DMS53 treated with DMSO at 0.1 percent for 48 hours (cell line): ENCODE measurements at regions not wholly inside any gene's neighbourhood (a gene's known extent, or its start where the extent isn't known, plus 50 kb on each side); places are given as distances from the start of the nearest gene placed in this dataset.

ENCODE experiments used
- DNase-seq: peaks from one replicate; lab custom pipeline; 2025; ENCODE audit not compliant: unreplicated experiment; lab: John Stamatoyannopoulos, UW

- DNase-seq = no peak
Observed at GRCh38 chr10:21327289-21327993, 198.0 kb downstream of the SKIDA1 start.

- no peak for DNase-seq
Observed at GRCh38 chr10:21326594-21327288, 198.7 kb downstream of the SKIDA1 start.

DNA sequence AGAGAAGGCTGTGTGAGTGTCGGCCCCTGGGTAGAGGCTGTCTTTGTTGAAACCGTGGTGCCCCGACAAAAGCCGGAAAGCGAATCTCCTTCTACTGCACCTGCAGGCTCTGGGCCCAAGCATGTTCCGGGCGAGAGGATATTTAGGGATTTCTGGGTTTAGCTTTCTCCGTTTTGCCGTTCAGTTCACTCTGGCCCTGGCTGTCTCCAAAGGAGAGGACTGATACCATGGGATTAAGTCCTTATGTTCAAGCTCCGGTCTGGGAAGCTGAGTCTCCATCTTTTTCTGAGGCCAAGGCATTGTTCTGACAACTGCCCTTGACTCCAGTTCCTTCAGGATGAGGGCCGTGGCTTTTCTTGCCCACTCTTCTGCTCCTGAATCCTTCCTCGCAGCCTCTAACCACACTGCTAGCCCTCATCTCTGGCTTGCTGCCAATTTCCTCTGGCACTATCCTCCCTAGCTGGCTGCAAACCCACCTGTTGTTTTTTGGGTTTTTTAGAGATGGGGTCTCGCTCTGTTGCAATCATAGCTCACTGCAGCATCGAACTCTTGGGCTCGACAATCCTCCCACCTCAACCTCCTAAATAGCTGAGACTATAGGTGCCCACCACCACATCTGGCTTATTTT lies 206.8 kb downstream of the SKIDA1 start:
- no peak for DNase-seq

DNA sequence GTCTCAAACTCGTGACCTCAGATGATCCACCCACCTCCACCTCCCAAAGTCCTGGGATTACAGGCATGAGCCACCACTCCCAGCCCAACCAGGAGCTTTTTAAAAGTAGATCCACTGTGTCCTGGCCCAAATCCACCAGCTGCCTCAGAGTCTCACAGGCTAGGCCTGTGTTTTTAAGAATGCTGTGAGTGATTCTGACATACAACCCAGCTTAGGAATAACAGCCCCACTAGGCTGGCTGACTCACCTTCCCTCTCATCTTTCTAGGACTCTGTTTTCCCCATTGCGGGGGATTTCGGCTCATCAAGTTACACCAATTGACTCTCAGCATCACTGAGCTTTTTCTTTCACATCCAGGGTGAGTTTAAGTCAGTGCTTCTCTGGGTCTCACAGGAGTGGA lies 207.6 kb downstream of the SKIDA1 start:
- DNase-seq = no peak

GRCh38 chr10:21315645-21316220 lies 209.7 kb downstream of the SKIDA1 start:
- DNase-seq = no peak

DNA sequence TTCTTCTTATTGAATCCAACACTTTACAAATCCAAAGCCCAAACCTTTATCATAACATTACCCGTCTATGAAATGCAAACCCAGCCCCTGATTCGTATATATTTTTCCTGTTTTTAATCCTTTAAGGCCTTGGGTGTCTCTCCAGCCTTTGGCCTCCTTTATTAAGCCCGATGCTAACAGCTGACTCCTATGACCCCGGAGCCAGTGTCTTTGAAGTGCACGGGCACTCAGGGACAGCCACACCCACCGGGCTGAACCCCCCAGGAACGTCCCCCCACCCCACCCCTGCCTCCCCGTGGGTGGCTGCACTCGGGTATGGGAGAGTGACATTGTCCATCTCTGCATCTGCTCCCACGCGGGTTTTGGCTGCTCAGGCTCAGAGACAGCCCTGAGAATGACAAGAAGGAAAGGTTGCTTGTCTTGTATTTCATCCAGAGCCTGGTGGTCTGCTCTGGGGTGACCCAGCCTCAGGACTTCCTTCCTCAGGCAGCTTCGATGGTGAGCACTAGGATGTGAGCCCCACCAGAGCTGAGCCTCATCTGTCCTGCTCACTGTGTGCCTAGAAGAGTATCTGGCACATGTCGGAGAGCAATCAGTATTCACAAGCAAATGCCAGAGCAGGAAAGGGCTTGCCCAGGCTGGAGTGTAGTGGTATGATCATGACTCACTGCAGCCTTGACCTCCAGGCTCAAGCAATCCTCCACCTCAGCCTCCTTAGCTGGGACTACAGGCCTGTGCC lies 210.4 kb downstream of the SKIDA1 start:
- no peak for DNase-seq

DNA sequence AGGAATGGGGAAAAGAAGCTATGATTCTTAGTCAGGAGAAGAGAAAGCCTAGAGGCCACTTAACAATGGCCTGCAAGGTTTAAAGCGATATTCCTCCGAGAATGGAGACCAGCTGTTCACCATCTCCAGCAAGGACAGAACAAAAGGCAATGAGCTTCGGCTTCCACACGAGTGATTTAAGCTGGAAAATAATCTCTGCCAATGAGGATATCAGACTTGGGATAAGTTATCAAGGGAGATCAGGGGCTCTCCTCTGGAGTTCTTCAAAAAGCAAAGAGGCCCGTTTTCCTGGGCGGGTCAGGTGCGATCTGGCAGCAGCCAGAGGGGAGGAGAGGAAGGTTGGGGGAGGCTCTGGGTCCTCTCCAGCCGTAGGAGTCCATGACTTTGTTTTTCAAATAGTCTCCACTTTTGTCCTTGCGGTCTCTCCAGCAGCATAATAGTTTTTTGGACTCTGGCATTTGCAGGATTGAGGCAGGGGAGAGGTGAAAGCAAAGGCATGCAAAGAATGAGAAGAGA lies 211.3 kb downstream of the SKIDA1 start:
- no peak for DNase-seq

- no peak for DNase-seq
Observed at GRCh38 chr10:21313691-21314090, 211.8 kb downstream of the SKIDA1 start.

DNA sequence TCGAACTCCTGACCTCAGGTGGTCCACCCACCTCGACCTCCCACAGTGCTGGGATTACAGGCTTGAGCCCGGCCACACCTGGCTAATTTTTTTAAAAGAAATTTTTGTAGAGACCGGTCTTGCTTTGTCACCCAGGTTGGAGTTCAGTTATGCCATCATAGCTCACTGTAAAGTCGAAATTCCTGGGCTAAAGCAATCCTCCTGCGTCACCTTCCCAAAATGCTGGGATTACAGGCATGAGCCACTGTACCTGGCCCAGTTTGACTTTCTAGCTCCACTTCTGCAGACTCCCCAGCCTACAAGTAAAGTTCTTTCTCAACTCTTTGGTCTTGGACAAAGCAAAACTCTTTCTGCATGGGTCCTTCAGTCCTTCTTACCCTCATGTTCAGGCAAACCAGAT lies 214.1 kb downstream of the SKIDA1 start:
- no peak for DNase-seq

GRCh38 chr10:21309427-21309826 lies 216.1 kb downstream of the SKIDA1 start:
- no peak for DNase-seq

- DNase-seq = no peak
Observed at GRCh38 chr10:21308946-21309345, 216.5 kb downstream of the SKIDA1 start.

DNA sequence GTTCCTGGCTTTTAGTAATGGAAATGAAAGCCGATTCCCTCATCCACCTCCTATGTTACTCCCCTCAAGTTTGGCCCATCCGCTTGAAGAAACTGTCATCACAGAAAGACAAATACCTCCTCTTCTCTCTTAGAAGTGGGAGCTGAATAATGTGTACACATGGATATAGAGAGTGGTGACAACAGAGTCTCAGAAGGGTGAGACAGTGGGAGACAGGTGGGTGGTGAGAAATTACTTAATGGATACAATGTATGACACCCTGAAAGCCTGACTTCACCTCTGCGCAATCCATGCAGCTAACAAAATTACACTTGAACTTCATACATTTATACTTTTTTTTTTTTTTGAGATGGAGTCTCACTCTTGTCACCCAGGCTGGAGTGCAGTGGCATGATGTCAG lies 217.5 kb downstream of the SKIDA1 start:
- DNase-seq = no peak

- no peak for DNase-seq
Observed at GRCh38 chr10:21304608-21305007, 220.9 kb downstream of the SKIDA1 start.

DNA sequence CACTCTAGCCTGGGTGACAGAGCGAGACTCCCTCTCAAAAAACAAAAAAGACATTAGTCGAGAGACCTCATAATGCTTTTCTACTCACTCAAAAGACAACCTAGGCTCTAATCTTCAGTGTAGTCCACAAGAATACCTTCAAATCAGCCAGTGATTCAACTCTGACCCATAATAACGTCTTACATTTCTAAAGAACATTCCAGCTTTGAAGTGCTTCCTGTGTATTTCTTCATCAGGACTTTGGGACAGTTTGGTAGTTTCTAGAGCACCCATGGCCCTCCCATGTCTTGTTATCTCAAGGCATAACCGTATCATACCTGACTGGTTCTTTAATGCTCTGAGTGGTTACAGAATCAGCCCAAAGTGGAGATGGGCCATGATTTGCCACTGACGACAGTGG lies 221.3 kb downstream of the SKIDA1 start:
- no peak for DNase-seq

DNA sequence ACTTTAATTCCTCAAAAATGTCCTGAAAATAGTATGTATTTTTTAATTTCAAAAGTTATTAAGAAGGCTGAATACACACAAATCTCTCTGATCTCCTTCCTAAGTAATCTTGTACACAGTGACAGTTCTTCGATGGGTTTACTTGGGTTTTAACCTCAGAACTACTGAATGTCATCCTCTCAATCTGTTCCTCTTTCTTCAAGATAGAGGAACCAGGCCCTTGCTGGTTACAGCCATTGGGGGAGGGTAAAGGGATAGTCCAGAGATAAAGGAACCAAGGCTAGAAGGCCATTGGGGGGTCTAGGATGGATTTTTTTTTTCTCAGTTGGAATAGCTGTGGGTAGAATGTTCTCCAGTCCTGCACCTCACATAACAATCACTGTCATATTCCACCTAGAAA lies 224.9 kb downstream of the SKIDA1 start:
- no peak for DNase-seq

GRCh38 chr10:21299330-21299729 lies 226.2 kb downstream of the SKIDA1 start:
- DNase-seq = no peak

- DNase-seq = no peak
Observed at GRCh38 chr10:21298701-21299100, 226.8 kb downstream of the SKIDA1 start.

GRCh38 chr10:21297603-21298383 lies 227.7 kb downstream of the SKIDA1 start:
- no peak for DNase-seq

DNA sequence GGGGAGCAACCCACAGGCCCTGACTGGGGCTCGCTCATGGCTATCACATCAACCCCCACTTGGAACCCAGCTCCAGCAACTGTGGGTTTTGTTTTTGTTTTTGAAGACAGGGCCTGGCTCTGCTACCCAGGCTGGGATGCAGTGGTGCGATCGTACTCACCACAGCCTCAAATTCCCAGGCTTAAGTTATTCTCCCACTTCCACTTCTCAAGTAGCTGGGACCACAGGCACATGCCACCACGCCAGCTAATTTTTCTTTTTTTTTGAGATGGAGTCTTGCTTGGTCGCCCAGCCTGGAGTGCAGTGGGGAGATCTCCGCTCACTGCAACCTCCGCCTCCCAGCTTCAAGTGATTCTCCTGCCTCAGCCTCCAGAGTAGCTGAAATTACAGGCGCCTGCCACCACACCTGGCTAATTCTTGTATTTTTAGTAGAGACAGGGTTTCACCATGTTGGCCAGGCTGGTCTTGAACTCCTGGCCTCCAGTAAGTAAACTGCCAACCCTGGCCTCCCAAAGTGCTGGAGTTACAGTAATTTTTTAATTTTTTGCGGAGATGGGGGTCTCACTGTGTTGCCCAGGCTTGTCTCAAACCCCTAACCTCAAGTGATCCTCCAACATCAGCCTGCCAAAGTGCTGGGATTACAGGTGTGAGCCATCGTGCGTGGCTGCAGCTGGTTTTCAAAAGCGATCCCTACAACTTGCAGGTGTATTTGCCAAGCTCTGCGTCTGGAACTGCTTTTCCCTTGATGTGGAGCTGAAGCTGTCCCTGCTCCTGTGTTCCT lies 228.7 kb downstream of the SKIDA1 start:
- no peak for DNase-seq
